Uterus (tissue), 2 donors: ENCODE measurements at regions not wholly inside any gene's neighbourhood (a gene's known extent, or its start where the extent isn't known, plus 50 kb on each side); places are given as distances from the start of the nearest gene placed in this dataset.

Experiments
- CTCF ChIP-seq, 4 experiments: fragments of 200-600 bp in 2 of 4; fragments of 450-650 bp in 2 of 4; sonication (generic) in 2 of 4; IDR thresholded peaks; one replicate each; pipeline ENCODE4 v1.5.1; 2016 to 2019; ENCODE audit warnings: antibody characterized with exemption in 4 of 4, mild to moderate bottlenecking in 2 of 4, moderate library complexity in 1 of 4
- POLR2A ChIP-seq, 2 donors: fragments of 450-650 bp; IDR thresholded peaks; one replicate each; pipeline ENCODE4 v1.6.1; 2016; ENCODE audit warnings: antibody characterized with exemption in 2 of 2, mild to moderate bottlenecking in 1 of 2, moderate library complexity in 1 of 2

GRCh38 chr3:168330983-168331382, 235.3 kb upstream of the GOLIM4 start:
- no peak for TF ChIP-seq CTCF (IDR thresholded peaks at IDR 0.05)
- no peak for TF ChIP-seq POLR2A (IDR thresholded peaks at IDR 0.05)
